Stimulated activated memory B cell treated with anti-CD40 and anti-IgM and Interleukin-4, amounts not matched to agents 10 μg/mL and 1 μg/mL and 100 μg/mL, for 72 hours (primary cell): ENCODE measurements at regions not wholly inside any gene's neighbourhood (a gene's known extent, or its start where the extent isn't known, plus 50 kb on each side); places are given as distances from the start of the nearest gene placed in this dataset.

Experiments used
- ATAC-seq: fragments of 150-1000 bp; cut with Tn5 transposase; 2 replicates; pipeline ENCODE4 v1.10.0; 2021
- H3K27ac Mint-ChIP-seq: one replicate; pipeline ENCODE4 v1.8.0; 2022; ENCODE audit warnings: mild to moderate bottlenecking, mixed read lengths
- H3K27me3 Mint-ChIP-seq: one replicate; pipeline ENCODE4 v1.8.0; 2022; ENCODE audit warnings: mixed read lengths
- H3K36me3 Mint-ChIP-seq: one replicate; pipeline ENCODE4 v1.8.0; 2022; ENCODE audit warnings: mixed read lengths
- H3K4me1 Mint-ChIP-seq: one replicate; pipeline ENCODE4 v1.8.0; 2022; ENCODE audit warnings: mixed read lengths
- H3K4me3 Mint-ChIP-seq: one replicate; pipeline ENCODE4 v1.8.0; 2022; ENCODE audit warnings: mild to moderate bottlenecking, moderate library complexity, mixed read lengths
- H3K9me3 Mint-ChIP-seq: one replicate; pipeline ENCODE4 v1.8.0; 2022; ENCODE audit warnings: mixed read lengths

DNA sequence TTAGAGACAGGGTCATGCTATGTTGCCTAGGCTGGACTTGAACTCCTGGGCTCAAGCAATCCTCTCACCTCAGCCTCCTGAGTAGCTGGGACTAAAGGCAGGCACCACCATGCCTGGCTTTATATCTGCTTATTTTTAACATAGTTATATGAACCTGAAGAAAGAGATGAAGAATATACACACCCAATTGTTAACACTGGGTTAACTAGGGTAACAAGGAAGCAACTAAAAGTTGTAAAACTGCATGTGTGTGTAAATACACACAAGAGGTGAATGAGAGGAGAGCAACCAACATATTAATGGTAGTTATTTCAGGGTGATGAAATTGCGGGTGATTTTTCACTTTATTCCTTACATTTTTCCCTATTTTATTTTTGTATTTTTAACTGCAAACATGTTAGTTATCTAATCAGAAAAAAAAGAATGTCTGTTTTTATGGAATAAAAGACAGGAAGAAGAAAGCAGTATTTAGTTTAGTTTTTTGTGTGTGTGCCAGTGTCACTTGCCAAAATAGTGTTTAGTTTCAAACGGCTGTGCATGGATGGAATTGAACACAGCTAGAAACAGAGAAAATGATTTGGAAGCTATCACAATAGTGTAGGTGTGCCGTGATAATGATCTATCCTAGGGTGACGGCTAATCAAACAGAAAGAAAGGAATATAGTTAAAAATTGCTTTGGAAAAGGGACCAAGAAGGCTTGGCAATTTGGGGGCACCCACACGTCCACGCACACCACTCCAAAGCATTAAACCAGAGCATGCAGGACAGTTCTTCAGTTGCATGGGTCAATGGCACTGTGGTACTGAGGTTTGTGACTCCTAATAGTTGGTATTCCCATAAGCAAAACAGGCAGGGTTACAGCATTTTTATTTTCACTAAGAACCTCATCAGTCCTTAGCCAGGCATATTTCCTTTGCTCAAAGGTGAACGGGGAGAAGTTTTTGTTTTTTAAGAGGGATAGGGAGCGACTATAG lies 89.1 kb upstream of the KLHL13 start:
- no peak overlapping the region for H3K4me3 Mint-ChIP-seq
- H3K27ac Mint-ChIP-seq: no peak overlapping the region
- ATAC-seq: no peak
- H3K27me3 Mint-ChIP-seq: no peaks in the 10 kb centered on the region
- peaks cover 3% of the 10 kb centered on the region for H3K4me1 Mint-ChIP-seq
- no peaks in the 10 kb centered on the region for H3K9me3 Mint-ChIP-seq
- H3K36me3 Mint-ChIP-seq: no peaks in the 10 kb centered on the region

DNA sequence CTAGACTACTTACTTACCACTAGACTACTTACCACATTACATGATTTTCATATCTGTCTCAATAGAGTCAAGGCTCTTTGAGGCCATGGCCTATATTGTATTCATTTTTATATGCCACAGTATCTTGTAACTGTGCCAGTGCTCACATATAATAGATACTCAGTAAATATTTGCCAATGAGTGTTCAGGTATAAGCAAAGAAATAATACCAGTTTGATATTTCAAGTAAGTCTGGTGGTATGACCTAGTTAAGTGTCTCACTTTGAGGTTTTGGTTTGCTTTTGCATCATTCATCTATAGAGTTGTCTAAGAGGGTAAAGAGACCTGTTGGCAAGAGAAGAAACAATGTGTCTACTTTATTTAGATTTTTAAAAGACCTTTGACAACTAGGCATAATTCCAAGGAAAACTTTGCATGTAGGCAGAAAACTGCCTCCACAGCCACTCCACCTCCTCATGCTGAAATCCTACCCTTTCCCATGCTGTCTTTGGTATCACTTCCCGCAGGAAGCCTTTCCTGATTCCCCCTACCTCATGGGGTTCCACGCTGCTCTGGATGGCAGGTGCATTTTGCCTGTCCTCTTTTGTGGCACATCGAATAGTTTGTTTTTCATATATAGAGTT lies 91.3 kb upstream of the KLHL13 start:
- Mint-ChIP-seq H3K27ac (no peak overlapping the region), H3K36me3 (no peaks in the 10 kb centered on the region), H3K9me3 (no peaks in the 10 kb centered on the region), H3K4me3 (no peak overlapping the region), H3K27me3 (no peaks in the 10 kb centered on the region), H3K4me1 (peaks cover 25% of the 10 kb centered on the region)
- ATAC-seq: no peak

DNA sequence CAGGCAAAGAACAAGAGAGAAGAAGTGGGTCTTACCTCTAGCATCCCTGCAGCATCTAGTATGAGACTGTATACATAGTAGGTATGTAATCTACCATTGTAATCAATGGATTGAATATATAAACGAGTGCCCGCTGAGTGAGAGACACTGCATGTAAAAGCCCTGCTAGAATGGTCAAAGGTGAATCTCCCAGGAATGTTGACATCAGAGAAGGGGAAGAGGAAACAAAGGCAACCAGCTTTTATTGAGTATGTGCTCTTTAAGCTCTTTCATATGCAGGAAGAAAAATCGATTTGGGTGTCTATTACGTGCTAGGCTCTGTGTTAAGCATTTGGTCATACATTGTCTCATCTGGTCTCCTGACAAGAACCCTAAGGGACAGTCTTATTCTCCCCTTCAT lies 91.9 kb upstream of the KLHL13 start:
- ATAC-seq: no peak
- Mint-ChIP-seq H3K27me3 (no peaks in the 10 kb centered on the region), H3K27ac (no peak overlapping the region)

DNA sequence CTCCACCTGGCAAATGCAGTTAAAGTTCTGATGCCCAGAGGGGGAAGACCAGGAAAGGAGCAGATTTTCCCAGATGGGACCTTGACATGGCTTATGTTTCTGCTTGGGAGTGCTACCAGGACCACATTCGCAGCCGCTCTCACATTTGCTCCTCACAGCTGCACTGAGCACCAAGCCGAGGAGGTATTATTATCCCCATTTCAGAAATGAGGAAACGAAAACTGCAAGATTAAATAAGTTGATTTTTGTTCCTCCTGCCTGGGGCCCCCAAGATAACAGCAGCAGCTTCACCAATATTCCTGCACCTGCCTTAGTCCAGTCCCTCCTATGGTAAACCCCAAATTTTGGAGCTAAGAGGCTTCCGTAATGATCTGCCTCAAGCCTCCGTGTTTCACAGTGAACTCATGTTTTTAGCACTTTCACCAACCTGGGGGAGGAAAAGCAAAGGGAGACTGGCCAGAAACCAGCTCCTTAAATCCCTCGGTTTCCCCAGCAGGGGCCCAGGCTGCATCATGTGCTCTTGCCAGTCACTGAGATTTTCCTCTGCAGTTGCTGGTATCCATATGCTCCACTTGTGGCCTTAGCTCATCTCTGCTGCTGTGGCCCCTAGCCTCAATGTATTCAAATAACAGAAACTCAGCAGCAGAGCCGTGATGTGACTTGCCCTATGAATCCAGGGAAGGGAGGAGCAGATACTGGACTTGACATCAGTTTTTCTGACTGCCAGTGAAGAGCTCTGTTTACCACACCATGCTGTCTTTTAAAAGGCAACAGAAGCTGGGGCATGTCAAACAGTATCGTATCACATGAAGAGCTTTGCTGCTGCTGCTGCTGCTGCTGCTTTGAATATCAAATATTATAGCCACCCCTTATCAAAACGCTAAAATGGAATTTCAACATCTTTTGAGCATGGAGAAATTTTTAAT lies 95.5 kb upstream of the KLHL13 start:
- ATAC-seq: peak; percentile 75
- no peaks in the 10 kb centered on the region for H3K36me3 Mint-ChIP-seq
- no peaks in the 10 kb centered on the region for H3K27me3 Mint-ChIP-seq
- peak overlapping the region; percentile 36 for H3K4me3 Mint-ChIP-seq
- H3K4me1 Mint-ChIP-seq: peaks cover 31% of the 10 kb centered on the region
- H3K9me3 Mint-ChIP-seq: no peaks in the 10 kb centered on the region
- peak overlapping the region; percentile 32 for H3K27ac Mint-ChIP-seq

More for the DNA sequence above, 91.9 kb upstream of the KLHL13 start:
- Mint-ChIP-seq H3K36me3 (no peaks in the 10 kb centered on the region), H3K4me1 (peaks cover 31% of the 10 kb centered on the region), H3K4me3 (no peak overlapping the region), H3K9me3 (no peaks in the 10 kb centered on the region)

DNA sequence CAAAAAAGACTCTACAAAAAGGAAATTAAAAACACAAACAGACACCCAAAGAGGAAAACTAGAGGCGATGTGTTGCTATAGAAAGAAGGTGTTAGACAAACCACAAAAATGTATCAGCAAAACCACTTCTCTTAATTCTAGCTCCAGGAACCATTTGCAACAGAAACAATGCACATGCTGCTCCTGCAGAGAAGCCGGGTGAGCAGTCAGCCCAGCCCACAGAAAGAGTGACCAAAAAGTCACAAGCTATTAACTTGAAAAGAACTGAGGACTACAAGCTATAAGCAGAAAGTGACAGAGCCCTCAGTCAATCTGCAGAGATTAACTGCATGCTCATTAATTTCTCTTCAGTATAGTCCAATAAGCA lies 96.2 kb upstream of the KLHL13 start:
- Mint-ChIP-seq H3K27me3 (no peaks in the 10 kb centered on the region), H3K4me1 (peaks cover 31% of the 10 kb centered on the region), H3K4me3 (peak overlapping the region; percentile 36), H3K36me3 (no peaks in the 10 kb centered on the region), H3K9me3 (no peaks in the 10 kb centered on the region), H3K27ac (peak overlapping the region; percentile 32)
- peak; percentile 75 for ATAC-seq

DNA sequence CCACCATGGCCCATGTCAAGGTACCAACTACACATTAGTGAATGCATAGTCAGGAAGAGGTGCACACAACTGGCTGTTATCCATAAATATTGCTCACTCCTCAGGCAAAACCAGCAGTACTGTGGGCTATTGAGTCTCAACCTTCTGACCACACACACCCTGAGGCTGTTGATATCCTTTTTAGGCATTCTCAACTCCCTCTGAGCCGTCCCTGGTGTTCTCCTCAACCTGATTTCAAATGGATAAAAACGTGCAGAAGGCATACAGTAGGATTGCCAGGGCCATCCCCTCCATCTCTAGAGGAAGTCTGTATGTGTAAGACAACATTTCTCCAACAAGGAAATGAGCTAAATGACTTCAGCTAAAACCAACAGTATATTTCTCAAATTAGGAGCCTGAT lies 98.7 kb upstream of the KLHL13 start:
- Mint-ChIP-seq H3K36me3 (no peaks in the 10 kb centered on the region), H3K9me3 (no peaks in the 10 kb centered on the region), H3K4me3 (no peak overlapping the region), H3K27me3 (no peaks in the 10 kb centered on the region), H3K4me1 (peaks cover 31% of the 10 kb centered on the region), H3K27ac (no peak overlapping the region)
- no peak for ATAC-seq

DNA sequence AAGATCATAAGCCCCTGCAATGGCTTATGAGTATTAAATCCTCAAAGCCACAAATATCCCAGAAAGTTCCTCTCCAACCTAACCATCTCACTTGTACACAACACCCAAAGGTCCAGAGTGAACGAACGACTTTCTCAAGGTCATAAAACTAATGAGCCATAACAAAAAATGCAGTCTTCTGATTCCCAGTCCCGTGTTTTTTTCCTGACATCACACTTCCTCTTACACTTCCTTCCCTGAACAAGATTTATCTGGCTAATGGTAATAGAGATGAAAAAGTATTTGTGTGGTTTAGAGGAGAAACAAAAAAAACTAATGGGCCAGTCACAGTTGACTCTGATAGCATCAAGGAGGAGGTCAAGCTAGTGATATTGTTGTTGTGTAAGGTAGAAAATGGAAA lies 99.5 kb upstream of the KLHL13 start:
- H3K27me3 Mint-ChIP-seq: no peaks in the 10 kb centered on the region
- H3K9me3 Mint-ChIP-seq: no peaks in the 10 kb centered on the region
- H3K4me3 Mint-ChIP-seq: no peak overlapping the region
- H3K4me1 Mint-ChIP-seq: peaks cover 24% of the 10 kb centered on the region
- no peaks in the 10 kb centered on the region for H3K36me3 Mint-ChIP-seq
- no peak overlapping the region for H3K27ac Mint-ChIP-seq
- no peak for ATAC-seq

DNA sequence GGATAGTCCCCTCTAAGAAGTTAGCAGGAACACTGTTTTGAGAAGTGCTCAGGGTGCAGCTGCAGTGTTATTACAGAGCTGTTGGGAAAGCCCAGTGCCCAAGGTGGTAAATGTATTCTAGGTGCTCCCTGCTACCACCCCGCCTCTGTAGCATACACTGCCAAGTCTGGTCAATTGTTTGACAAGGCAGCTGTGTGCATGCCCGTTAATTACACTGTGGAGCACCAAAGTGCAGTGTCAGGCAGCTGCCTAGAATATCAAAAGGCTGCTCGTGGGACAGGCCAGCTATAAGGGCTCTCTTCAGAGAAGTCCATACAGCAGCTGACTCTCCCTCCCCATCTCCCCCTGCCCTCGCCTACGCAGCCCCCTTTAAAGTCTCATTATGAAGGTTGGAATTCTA lies 99.9 kb upstream of the KLHL13 start:
- no peak for ATAC-seq
- Mint-ChIP-seq H3K4me3 (no peak overlapping the region), H3K4me1 (peaks cover 20% of the 10 kb centered on the region), H3K9me3 (no peaks in the 10 kb centered on the region), H3K27me3 (no peaks in the 10 kb centered on the region), H3K36me3 (no peaks in the 10 kb centered on the region), H3K27ac (no peak overlapping the region)

DNA sequence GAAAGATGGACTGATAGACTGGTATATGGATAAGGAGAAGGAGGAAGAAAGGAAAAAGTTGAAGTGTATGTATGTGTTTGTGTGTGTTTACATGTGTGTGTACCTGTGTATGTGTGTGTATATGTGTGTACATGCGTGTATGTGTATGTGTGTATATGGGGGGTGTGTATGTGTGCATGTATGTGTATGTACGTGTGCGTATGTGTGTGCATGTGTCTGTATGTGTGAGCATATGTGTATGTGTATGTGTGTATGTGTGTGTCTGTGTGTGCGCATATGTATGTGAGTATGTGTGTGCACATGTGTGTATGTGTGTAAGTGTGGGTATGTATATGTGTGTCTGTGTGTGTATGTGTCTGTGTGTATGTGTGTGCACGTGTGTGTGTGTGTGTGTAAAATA lies 101.5 kb upstream of the KLHL13 start:
- no peaks in the 10 kb centered on the region for H3K27me3 Mint-ChIP-seq
- H3K4me3 Mint-ChIP-seq: no peak overlapping the region
- no peak overlapping the region for H3K27ac Mint-ChIP-seq
- no peaks in the 10 kb centered on the region for H3K9me3 Mint-ChIP-seq
- peaks cover 4% of the 10 kb centered on the region for H3K4me1 Mint-ChIP-seq
- H3K36me3 Mint-ChIP-seq: no peaks in the 10 kb centered on the region
- no peak for ATAC-seq

DNA sequence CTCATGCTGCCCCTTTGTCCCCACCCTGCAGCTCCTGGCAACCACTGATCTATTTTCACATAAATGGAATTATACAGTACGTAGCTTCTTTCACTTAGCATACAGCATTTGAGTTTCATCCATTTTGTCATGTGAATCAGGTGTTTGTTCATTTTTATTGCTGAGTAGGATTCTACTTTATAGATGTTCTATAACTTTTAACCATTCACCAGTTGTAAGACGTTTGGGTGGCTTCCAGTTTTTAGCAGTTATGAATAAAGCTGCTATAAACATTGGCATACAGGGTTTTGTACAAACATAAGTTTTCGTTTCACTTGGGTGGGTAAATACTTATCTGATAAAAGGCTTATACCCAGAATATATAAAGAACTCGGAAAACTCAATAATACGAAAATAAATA lies 102.3 kb upstream of the KLHL13 start:
- no peaks in the 10 kb centered on the region for H3K27me3 Mint-ChIP-seq

DNA sequence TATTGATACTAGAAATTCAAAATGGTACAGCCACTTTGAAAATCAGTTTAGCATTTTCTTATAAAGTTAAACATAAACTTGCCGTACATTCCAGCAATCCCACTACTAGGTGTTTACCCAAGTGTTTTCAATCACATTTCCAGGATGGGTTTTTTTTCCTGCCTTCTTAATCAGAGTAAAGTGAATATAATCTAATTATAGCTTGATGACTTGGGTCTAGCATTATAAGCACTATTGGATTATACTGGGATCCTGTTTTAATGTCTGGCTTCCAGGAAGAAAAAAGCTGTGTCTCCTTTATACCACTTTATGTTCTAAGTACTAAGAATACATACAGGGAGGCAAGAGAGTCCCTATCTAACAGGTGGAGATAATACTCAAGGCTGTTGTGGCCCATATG lies 103.3 kb upstream of the KLHL13 start:
- Mint-ChIP-seq H3K4me1 (no peaks in the 10 kb centered on the region), H3K36me3 (no peaks in the 10 kb centered on the region), H3K4me3 (no peak overlapping the region), H3K27ac (no peak overlapping the region), H3K9me3 (no peaks in the 10 kb centered on the region), H3K27me3 (no peaks in the 10 kb centered on the region)
- no peak for ATAC-seq

More for the DNA sequence above, 102.3 kb upstream of the KLHL13 start:
- ATAC-seq: no peak
- no peak overlapping the region for H3K27ac Mint-ChIP-seq
- H3K4me1 Mint-ChIP-seq: no peaks in the 10 kb centered on the region
- H3K9me3 Mint-ChIP-seq: no peaks in the 10 kb centered on the region
- H3K36me3 Mint-ChIP-seq: no peaks in the 10 kb centered on the region
- H3K4me3 Mint-ChIP-seq: no peak overlapping the region

DNA sequence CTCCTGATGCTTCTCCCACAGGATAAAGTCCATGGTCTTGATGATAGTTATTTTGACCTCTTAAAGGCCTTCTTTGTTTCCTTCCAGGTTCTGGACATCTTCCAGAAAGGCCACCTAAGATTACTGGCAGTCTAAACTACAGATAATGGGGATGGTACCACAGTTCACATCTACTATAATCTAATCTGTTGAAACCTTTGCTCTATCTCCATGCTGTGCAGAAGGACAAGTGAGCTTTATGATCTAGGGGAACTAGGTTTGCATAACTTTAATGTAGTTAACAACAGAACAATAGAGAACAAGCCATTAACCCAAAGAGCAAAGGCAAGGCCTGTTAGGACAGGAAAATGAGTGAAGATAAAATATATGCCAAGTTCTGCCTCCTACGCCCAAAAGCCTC lies 103.9 kb upstream of the KLHL13 start:
- no peaks in the 10 kb centered on the region for H3K27me3 Mint-ChIP-seq
- no peak overlapping the region for H3K4me3 Mint-ChIP-seq
- no peak overlapping the region for H3K27ac Mint-ChIP-seq
- H3K4me1 Mint-ChIP-seq: no peaks in the 10 kb centered on the region
- ATAC-seq: no peak
- no peaks in the 10 kb centered on the region for H3K36me3 Mint-ChIP-seq
- no peaks in the 10 kb centered on the region for H3K9me3 Mint-ChIP-seq

DNA sequence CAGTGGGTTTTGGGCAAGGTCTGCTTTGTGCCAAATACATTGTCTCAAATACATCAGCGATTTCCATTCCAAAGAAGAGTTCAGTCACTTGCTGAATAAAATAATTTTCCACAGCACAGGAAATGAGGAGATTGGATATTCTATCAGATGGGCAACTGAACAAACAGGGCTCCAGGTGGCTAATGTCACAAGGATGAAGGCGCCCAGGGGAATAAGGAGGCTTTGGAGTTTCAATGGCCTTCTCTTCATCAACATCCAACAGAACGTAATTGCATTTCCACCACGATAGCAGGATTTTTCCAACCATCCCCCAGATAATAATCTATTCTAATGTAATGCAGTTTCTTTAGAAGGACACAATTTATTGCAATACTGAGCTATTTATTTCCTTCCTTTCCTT lies 104.7 kb upstream of the KLHL13 start:
- no peaks in the 10 kb centered on the region for H3K9me3 Mint-ChIP-seq
- H3K4me1 Mint-ChIP-seq: no peaks in the 10 kb centered on the region
- no peaks in the 10 kb centered on the region for H3K36me3 Mint-ChIP-seq
- H3K4me3 Mint-ChIP-seq: no peak overlapping the region
- no peak for ATAC-seq
- no peaks in the 10 kb centered on the region for H3K27me3 Mint-ChIP-seq
- no peak overlapping the region for H3K27ac Mint-ChIP-seq

DNA sequence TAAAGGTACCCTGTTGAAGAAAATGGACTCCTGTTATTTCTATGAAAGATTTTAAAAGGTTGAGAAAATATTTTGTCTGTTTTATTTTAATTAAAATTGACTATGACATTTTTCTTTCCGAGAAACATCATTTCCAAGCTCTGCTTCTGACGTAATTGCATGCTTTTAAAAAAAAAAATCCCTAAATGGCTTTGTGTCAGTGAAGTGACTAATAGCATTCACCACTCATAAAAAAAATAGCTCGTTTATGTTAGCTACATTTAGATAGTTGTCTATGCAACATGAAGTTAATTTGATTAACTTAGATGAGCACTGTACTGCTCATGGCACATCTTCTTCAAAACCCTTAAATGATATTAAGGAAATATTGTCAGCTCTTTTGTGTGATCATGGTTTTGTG lies 105.1 kb upstream of the KLHL13 start:
- no peak for ATAC-seq
- Mint-ChIP-seq H3K36me3 (no peaks in the 10 kb centered on the region), H3K27ac (no peak overlapping the region), H3K4me3 (no peak overlapping the region), H3K9me3 (no peaks in the 10 kb centered on the region), H3K27me3 (no peaks in the 10 kb centered on the region), H3K4me1 (no peaks in the 10 kb centered on the region)

DNA sequence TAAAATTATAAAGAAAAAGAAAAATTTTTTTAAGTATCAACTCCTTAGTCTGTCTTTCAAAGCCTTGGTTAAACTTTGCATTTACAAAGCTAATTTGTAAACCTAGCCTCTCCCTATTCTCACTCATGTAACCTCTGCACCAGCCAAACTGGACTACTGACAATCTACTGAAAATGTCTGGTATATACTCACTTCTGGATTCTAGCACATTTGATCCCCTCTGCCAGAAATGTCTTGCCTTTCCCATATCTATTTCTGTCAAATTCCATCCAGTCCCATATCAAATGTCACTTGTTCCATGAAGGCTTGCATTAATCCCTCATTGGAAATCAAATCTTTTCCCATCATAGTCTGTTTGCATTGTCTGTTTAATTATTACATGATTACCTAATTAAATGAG lies 105.8 kb upstream of the KLHL13 start:
- Mint-ChIP-seq H3K9me3 (no peaks in the 10 kb centered on the region), H3K27ac (no peak overlapping the region), H3K4me3 (no peak overlapping the region), H3K4me1 (no peaks in the 10 kb centered on the region), H3K36me3 (no peaks in the 10 kb centered on the region), H3K27me3 (no peaks in the 10 kb centered on the region)
- no peak for ATAC-seq
